IPS-18a (cell line): ENCODE measurements at regions not wholly inside any gene's neighbourhood (a gene's known extent, or its start where the extent isn't known, plus 50 kb on each side); places are given as distances from the start of the nearest gene placed in this dataset.
"Not testable (repeated sequence)": the region's sequence is repeated elsewhere in the genome, so short reads cannot be mapped to it uniquely, and the experiment has no call there.

ENCODE experiments used
- H3K27ac ChIP-seq: one replicate; pipeline ENCODE4 v1.5.1; 2013; ENCODE audit warnings: low read length
- H3K27me3 ChIP-seq: one replicate; pipeline ENCODE4 v1.6.1; 2013; ENCODE audit warnings: mild to moderate bottlenecking, low read length; ENCODE audit not compliant: control insufficient read depth, insufficient read depth
- H3K36me3 ChIP-seq: one replicate; pipeline ENCODE4 v1.6.1; 2013; ENCODE audit warnings: low read depth, low read length; ENCODE audit not compliant: control insufficient read depth
- H3K4me1 ChIP-seq: one replicate; pipeline ENCODE4 v1.6.1; 2013; ENCODE audit warnings: low read depth, low read length; ENCODE audit not compliant: control insufficient read depth
- H3K4me3 ChIP-seq: one replicate; pipeline ENCODE4 v1.5.1; 2013; ENCODE audit warnings: low read length
- H3K9ac ChIP-seq: one replicate; pipeline ENCODE4 v1.6.1; 2013; ENCODE audit warnings: mild to moderate bottlenecking, low read length, moderate library complexity
- H3K9me3 ChIP-seq: one replicate; pipeline ENCODE4 v1.6.1; 2013; ENCODE audit warnings: low read depth, low read length; ENCODE audit not compliant: control insufficient read depth

DNA sequence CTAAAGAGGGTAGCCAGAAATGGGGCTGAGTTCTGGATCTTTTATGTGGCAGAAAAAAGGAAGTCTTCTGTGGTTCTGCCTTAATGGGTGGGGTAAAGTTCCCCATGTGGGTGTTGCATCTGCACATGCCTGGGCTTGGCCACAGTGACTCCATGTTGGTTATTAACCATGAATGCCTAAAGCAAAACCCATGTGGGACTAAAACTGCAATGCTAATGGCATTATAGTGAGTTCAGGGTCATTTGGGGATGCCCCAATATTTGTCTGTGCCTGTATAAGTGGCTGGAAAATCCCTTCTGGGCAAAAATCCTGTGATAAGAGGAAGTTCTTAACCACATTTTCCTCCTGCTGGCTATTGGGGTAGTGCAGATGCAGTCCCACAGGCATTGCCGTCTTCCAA, 857.4 kb downstream of the FAT4 start:
- H3K27ac ChIP-seq, result no peak overlapping the region

DNA sequence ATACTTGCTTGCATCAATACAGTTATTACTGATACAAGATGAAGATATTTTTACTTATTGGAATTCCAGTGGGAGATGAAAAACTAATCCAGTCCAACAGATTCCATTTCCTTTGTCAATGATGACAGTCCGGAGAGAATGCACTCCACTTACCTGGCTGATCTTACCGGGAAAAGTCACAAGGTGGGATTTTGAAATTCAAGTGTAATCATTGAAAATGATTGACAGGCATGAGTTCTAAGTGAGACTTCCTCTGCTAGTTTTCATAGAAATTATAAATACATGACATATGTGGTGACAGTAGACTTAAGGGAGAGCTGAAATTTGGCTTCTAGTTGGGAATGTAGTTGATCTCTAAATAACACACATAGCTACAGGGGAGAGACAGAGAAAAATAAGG, 859.9 kb downstream of the FAT4 start:
- Histone ChIP-seq H3K4me1 (no peaks in the 10 kb centered on the region), H3K27me3 (no peaks in the 10 kb centered on the region), H3K27ac (no peak overlapping the region), H3K4me3 (no peak overlapping the region), H3K9me3 (no peaks in the 10 kb centered on the region), H3K9ac (no peak overlapping the region), H3K36me3 (no peaks in the 10 kb centered on the region)

More for the DNA sequence above, 857.4 kb downstream of the FAT4 start:
- H3K4me3 ChIP-seq, result no peak overlapping the region
- H3K36me3 ChIP-seq, result no peaks in the 10 kb centered on the region
- H3K9me3 ChIP-seq, result no peaks in the 10 kb centered on the region
- no peaks in the 10 kb centered on the region for H3K4me1 ChIP-seq
- H3K27me3 ChIP-seq, result no peaks in the 10 kb centered on the region
- no peak overlapping the region for H3K9ac ChIP-seq

DNA sequence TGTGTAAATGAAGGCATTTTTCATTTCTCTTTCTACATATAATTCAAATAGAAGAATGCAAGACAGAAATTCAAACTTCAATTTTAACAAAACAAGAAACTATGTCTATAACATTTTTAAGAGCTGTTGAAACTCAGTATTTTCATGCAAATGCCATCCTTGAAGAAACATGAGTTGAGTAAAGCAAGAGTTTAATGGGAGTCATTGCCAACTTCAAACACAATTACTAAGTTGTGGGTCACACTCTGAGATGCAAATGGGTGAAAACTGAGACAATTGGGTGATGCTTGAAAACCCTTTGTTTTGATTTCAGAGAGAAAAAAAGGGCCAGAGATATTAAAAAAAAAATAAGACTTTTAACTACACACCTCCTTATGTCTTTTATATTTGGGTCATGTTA, 865.9 kb downstream of the FAT4 start:
- Histone ChIP-seq H3K9me3 (no peaks in the 10 kb centered on the region), H3K4me1 (peaks cover 4% of the 10 kb centered on the region), H3K27me3 (no peaks in the 10 kb centered on the region), H3K27ac (no peak overlapping the region), H3K36me3 (no peaks in the 10 kb centered on the region), H3K9ac (no peak overlapping the region), H3K4me3 (no peak overlapping the region)

DNA sequence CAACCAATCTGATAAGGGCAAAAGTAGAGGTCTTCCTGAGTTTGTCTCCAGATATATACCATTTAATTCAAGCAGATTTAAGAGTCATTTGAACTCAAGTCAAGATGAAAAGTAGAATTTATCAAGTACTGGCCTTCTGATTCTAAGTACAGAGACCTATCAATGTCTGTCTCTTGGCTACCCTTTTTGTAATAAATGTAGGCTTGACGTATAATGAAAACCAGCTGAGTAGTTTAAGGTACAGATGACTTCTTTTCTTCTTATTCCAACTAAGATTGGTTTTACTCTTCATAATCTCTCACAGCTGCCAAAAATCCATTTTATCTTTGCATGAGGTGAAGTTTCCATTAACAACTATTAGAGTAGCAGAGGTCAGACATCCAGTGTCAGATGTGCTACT, 867.6 kb downstream of the FAT4 start:
- no peak overlapping the region for H3K4me3 ChIP-seq
- no peaks in the 10 kb centered on the region for H3K27me3 ChIP-seq
- H3K9me3 ChIP-seq, result no peaks in the 10 kb centered on the region
- H3K4me1 ChIP-seq, result peaks cover 4% of the 10 kb centered on the region
- H3K36me3 ChIP-seq, result no peaks in the 10 kb centered on the region
- H3K9ac ChIP-seq, result no peak overlapping the region
- H3K27ac ChIP-seq, result no peak overlapping the region

DNA sequence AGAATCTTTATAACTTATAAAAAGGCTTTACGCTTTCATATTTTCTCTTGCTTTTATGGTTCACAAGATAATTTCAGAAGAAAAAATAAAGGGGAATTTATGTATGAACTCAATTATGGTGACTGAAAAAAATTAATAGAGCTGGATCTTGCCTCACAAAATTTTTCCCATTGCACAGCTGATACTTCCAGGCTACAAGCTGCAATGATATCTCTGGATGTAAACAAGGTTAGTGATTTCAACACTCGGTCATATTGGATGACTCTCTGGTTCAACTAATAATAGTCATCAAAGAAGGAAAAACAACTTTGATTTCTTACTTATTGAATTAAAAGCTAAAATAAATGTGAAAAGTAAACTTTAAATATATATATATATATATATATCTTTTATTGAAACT, 868.0 kb downstream of the FAT4 start:
- Histone ChIP-seq H3K27me3 (no peaks in the 10 kb centered on the region), H3K4me1 (peaks cover 4% of the 10 kb centered on the region), H3K36me3 (no peaks in the 10 kb centered on the region), H3K27ac (no peak overlapping the region), H3K9me3 (no peaks in the 10 kb centered on the region), H3K4me3 (no peak overlapping the region), H3K9ac (no peak overlapping the region)

DNA sequence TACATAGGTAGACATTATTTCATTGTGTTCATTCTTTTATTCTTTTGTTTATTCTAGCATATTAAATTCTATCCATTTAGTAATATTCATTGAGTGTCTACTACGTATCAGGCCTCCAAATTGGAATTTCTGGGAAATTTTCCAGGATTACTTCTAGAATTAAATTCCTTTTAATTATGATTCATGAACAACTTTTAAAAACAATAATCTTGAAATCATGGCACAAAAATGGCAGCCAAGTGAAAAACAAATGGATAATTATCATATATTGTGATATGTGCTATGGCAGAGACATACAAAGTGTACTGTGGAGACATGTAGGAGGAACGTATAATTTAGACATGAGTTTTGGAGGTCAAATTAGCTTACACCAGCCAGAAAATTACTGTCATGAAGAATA, 868.5 kb downstream of the FAT4 start:
- no peak overlapping the region for H3K4me3 ChIP-seq
- no peak overlapping the region for H3K9ac ChIP-seq
- H3K36me3 ChIP-seq, result no peaks in the 10 kb centered on the region
- peaks cover 4% of the 10 kb centered on the region for H3K4me1 ChIP-seq
- H3K27me3 ChIP-seq, result no peaks in the 10 kb centered on the region
- H3K9me3 ChIP-seq, result no peaks in the 10 kb centered on the region
- H3K27ac ChIP-seq, result no peak overlapping the region

DNA sequence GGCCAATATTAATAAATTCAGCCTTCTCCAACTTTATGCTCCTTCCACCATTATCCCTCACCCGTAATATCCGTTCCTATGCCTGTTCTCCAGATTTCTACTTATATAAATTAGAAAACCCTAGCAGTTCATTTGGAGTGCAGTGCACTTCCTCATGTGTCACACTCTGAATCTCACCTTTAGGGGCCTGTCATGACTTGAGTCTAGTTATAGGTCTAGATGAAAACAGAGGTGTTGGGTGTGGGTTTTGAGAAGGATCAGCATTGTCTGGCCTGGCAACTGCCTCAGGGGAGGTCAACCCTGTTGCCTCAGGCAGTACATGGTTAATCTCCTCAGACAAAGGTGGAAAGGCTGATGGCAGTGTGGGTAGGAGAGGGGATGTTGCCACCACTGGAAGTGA, 876.8 kb downstream of the FAT4 start:
- Histone ChIP-seq H3K4me3 (no peak overlapping the region), H3K27me3 (no peaks in the 10 kb centered on the region), H3K9ac (no peak overlapping the region), H3K4me1 (no peaks in the 10 kb centered on the region), H3K9me3 (no peaks in the 10 kb centered on the region), H3K36me3 (no peaks in the 10 kb centered on the region), H3K27ac (no peak overlapping the region)

DNA sequence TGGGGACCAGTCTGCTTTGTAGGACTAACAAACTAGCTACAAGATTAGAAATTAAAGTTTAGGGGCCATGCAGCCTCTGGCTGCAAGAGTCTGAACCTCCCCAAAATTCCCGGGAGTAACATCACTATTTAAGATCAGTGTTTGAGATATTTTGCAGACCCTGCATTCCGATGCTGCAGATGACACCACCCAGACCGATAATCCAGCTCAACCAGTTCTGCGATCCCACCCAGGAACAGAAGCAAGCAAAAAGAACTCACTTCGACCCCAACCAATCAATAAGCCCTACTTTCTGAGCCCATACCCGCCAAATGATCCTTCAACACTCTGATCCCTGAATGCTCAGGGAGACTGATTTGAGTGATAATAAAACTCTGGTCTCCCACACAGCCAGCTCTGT, 877.8 kb downstream of the FAT4 start:
- no peak overlapping the region for H3K27ac ChIP-seq
- H3K4me1 ChIP-seq, result no peaks in the 10 kb centered on the region
- no peak overlapping the region for H3K9ac ChIP-seq
- no peaks in the 10 kb centered on the region for H3K27me3 ChIP-seq
- no peak overlapping the region for H3K4me3 ChIP-seq
- no peaks in the 10 kb centered on the region for H3K36me3 ChIP-seq
- no peaks in the 10 kb centered on the region for H3K9me3 ChIP-seq

DNA sequence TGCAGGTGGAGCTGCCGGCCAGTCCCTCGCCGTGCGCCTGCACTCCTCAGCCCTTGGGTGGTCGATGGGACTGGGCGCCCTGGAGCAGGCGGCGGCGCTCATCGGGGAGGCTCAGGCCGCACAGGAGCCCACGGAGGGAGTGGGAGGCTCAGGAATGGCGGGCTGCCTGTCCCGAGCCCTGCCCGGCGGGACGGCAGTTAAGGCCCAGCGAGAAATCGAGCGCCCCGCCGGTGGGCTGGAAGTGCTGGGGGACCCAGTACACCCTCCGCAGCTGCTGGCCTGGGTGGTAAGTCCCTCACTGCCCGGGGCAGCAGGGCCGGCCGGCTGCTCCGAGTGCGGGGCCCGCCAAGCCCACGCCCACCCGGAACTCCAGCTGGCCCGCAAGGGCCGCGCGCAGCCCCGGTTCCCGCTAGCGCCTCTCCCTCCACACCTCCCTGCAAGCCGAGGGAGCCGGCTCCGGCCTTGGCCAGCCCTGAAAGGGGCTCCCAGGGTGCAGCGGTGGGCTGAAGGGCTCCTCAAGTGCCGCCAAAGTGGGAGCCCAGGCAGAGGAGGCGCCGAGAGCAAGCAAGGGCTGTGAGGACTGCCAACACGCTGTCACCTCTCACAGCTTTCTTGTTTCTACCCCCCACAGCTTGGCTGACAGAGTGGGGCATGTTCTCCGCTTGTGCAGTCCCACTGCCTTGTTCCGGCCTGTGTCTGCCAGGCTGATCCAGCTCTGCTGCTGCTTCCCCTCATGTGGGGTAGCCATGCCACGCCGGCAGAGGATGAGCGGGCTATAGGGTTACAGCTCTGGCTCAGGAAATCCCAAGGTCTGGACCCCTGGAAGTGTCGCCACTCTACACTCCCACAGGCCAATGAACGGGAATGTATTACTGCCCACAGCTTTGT, 886.7 kb downstream of the FAT4 start:
- not testable (repeated sequence) for H3K27me3 ChIP-seq, H3K27ac ChIP-seq, H3K9ac ChIP-seq

DNA sequence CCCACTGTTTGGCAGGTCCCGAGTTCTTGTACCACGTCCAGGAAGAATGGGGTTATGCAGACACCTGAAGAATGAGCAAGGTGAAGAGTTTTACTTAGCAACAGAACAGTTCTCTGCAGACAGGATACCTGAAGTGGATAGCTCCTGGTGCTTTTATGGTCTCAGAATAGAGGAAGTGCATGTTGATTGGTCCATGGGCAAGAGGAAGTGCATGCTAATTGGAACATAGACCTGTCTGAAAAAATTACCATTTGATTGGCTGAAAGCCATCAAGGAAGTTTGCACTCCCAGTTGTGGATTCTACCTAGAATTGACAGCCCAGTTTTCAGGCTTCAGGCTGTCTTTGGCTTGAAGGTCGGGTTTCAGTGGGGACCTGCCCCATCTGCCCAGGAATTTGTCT, 887.5 kb downstream of the FAT4 start:
- no peak overlapping the region for H3K27ac ChIP-seq

More for the DNA sequence above, 886.7 kb downstream of the FAT4 start:
- H3K4me3 ChIP-seq, H3K36me3 ChIP-seq, H3K4me1 ChIP-seq, H3K9me3 ChIP-seq: not testable (repeated sequence)

DNA sequence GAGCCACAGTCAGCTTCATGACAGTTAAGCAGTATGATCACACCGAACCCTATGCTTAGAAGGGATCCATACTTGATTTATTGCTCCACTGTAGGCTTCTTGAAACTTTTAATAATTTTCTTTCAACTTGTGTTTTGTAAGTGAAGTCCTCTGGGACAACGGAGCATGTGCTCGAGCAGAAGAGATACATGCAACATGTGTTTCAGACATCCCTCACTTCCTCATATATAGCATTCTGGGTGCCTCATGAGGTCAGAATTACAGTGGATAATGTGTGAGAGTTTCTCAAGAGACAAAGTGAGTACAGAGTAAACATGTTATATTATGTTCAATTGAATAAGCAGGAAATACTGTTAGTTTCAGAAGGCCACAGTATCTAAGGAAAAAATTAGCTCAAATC, 893.2 kb downstream of the FAT4 start:
- H3K27ac ChIP-seq, result no peak overlapping the region
- H3K4me1 ChIP-seq, result no peaks in the 10 kb centered on the region
- no peaks in the 10 kb centered on the region for H3K9me3 ChIP-seq
- H3K4me3 ChIP-seq, result no peak overlapping the region
- H3K9ac ChIP-seq, result no peak overlapping the region
- no peaks in the 10 kb centered on the region for H3K27me3 ChIP-seq
- H3K36me3 ChIP-seq, result no peaks in the 10 kb centered on the region

More for the DNA sequence above, 887.5 kb downstream of the FAT4 start:
- H3K27me3 ChIP-seq, result no peaks in the 10 kb centered on the region
- no peaks in the 10 kb centered on the region for H3K36me3 ChIP-seq
- no peak overlapping the region for H3K9ac ChIP-seq
- H3K9me3 ChIP-seq, result no peaks in the 10 kb centered on the region
- H3K4me3 ChIP-seq, result no peak overlapping the region
- no peaks in the 10 kb centered on the region for H3K4me1 ChIP-seq

DNA sequence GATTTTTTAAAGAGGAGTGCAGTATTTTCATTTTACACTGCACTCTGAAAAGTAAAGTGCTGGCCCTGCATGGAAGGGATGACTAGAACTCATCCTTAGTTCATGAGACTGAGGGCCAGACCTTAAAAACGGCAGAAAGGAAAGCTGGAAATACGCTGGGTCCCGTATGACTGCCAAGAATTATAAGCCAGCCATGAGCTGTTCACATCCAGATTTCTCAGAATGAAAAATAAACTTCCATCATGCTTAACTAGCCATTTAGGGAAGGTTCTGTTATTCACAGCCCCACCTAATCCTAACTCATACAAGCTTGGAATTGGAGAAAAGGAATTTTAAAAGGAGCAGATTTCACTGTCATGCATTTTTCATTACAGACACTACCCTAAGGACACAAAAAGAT, 894.4 kb downstream of the FAT4 start:
- no peak overlapping the region for H3K4me3 ChIP-seq
- H3K9ac ChIP-seq, result no peak overlapping the region
- H3K27me3 ChIP-seq, result no peaks in the 10 kb centered on the region
- no peaks in the 10 kb centered on the region for H3K4me1 ChIP-seq
- no peaks in the 10 kb centered on the region for H3K9me3 ChIP-seq
- H3K27ac ChIP-seq, result no peak overlapping the region
- H3K36me3 ChIP-seq, result no peaks in the 10 kb centered on the region
